ENCODE measurements at regions not wholly inside any gene's neighbourhood (a gene's known extent, or its start where the extent isn't known, plus 50 kb on each side); places are given as distances from the start of the nearest gene placed in this dataset.

- no peak for ATAC-seq
- TF ChIP-seq PATZ1 (CRISPR knock-in tag; IDR thresholded peaks at IDR 0.05; ENCODE audit: borderline replicate concordance) (no peak), BACH2 (CRISPR knock-in tag; IDR thresholded peaks at IDR 0.05; ENCODE audit: borderline replicate concordance) (no peak), ZNF565 (CRISPR knock-in tag; conservative IDR thresholded peaks at IDR 0.05; ENCODE audit: low read depth) (no peak), ISL1 (CRISPR knock-in tag; IDR thresholded peaks at IDR 0.05) (no peak), TCF4 (CRISPR knock-in tag; IDR thresholded peaks at IDR 0.05; ENCODE audit: borderline replicate concordance) (no peak), ZNF8 (CRISPR knock-in tag; IDR thresholded peaks at IDR 0.05) (no peak), CSRNP3 (CRISPR knock-in tag; IDR thresholded peaks at IDR 0.05) (no peak), GLIS3 (CRISPR knock-in tag; IDR thresholded peaks at IDR 0.05) (no peak), TSHZ2 (CRISPR knock-in tag; IDR thresholded peaks at IDR 0.05) (no peak), POU6F1 (CRISPR knock-in tag; IDR thresholded peaks at IDR 0.05; ENCODE audit: borderline replicate concordance, low read depth) (no peak), ZNF70 (CRISPR knock-in tag; IDR thresholded peaks at IDR 0.05) (no peak), ZFP30 (CRISPR knock-in tag; IDR thresholded peaks at IDR 0.05) (no peak), ZFP3 (CRISPR knock-in tag; IDR thresholded peaks at IDR 0.05) (no peak), PPARA (CRISPR knock-in tag; IDR thresholded peaks at IDR 0.05; ENCODE audit: borderline replicate concordance) (no peak)
Measured at GRCh38 chr5:124131466-124131865, 615.0 kb downstream of the ZNF608 start.

GRCh38 chr5:124130816-124131215, 615.6 kb downstream of the ZNF608 start:
- no peak for ATAC-seq
- TF ChIP-seq ZNF70 (CRISPR knock-in tag; IDR thresholded peaks at IDR 0.05) (no peak), ZNF565 (CRISPR knock-in tag; conservative IDR thresholded peaks at IDR 0.05; ENCODE audit: low read depth) (no peak), TSHZ2 (CRISPR knock-in tag; IDR thresholded peaks at IDR 0.05) (no peak), RARB (CRISPR knock-in tag; IDR thresholded peaks at IDR 0.05) (no peak), ISL1 (CRISPR knock-in tag; IDR thresholded peaks at IDR 0.05) (no peak)

GRCh38 chr5:124128867-124129266, 616.9 kb downstream of the CSNK1G3 start:
- ATAC-seq = no peak
- TF ChIP-seq CSRNP3 (CRISPR knock-in tag; IDR thresholded peaks at IDR 0.05) (no peak), OSR1 (CRISPR knock-in tag; IDR thresholded peaks at IDR 0.05) (no peak), POU6F1 (CRISPR knock-in tag; IDR thresholded peaks at IDR 0.05; ENCODE audit: borderline replicate concordance, low read depth) (no peak), CSDC2 (CRISPR knock-in tag; IDR thresholded peaks at IDR 0.05) (no peak), PATZ1 (CRISPR knock-in tag; IDR thresholded peaks at IDR 0.05; ENCODE audit: borderline replicate concordance) (no peak), ESRRG (CRISPR knock-in tag; IDR thresholded peaks at IDR 0.05) (no peak), ZNF8 (CRISPR knock-in tag; IDR thresholded peaks at IDR 0.05) (no peak), SNAI2 (CRISPR knock-in tag; IDR thresholded peaks at IDR 0.05) (no peak), ISL1 (CRISPR knock-in tag; IDR thresholded peaks at IDR 0.05) (no peak), ZFP30 (CRISPR knock-in tag; IDR thresholded peaks at IDR 0.05) (no peak), ARNTL (CRISPR knock-in tag; IDR thresholded peaks at IDR 0.05; ENCODE audit: borderline replicate concordance, low read depth) (no peak)
